Right lobe of liver (tissue), 4 donors: ENCODE measurements at regions not wholly inside any gene's neighbourhood (a gene's known extent, or its start where the extent isn't known, plus 50 kb on each side); places are given as distances from the start of the nearest gene placed in this dataset.

Experiments
- CTCF ChIP-seq, 4 donors: fragments of 200-600 bp in 3 of 4; fragments of 450-650 bp in 1 of 4; IDR thresholded peaks; one replicate each; pipeline versions ENCODE4 v1.5.1 to v1.8.0; 2016 to 2022; ENCODE audit warnings: antibody characterized with exemption in 4 of 4, mild to moderate bottlenecking in 2 of 4
- POLR2A ChIP-seq: fragments of 450-650 bp; IDR thresholded peaks from one replicate; pipeline ENCODE4 v1.6.1; 2017; ENCODE audit warnings: antibody characterized with exemption, mild to moderate bottlenecking
- donor health status: DM: no; HTN: no; CAD: no.
- donor health status: DM: no; HTN: no; CAD: no.
- donor health status: DM: no; HTN: yes; CAD: no.

GRCh38 chr5:114935490-114935889 lies 234.2 kb downstream of the TRIM36 start:
- no peak for TF ChIP-seq CTCF (IDR thresholded peaks at IDR 0.05)
- no peak for TF ChIP-seq POLR2A
